HG02798 (cell line): ENCODE measurements at regions not wholly inside any gene's neighbourhood (a gene's known extent, or its start where the extent isn't known, plus 50 kb on each side); places are given as distances from the start of the nearest gene placed in this dataset.

Experiments
- ATAC-seq: cut with Tn5 transposase; IDR thresholded peaks from one replicate; pipeline ENCODE4 v1.9.1; 2021; ENCODE audit warnings: mild to moderate bottlenecking; ENCODE audit not compliant: unreplicated experiment, poor library complexity

- no peak for ATAC-seq
Measured at GRCh38 chr9:7549249-7549648, 250.3 kb downstream of the DMAC1 start.

- ATAC-seq: no peak
Measured at GRCh38 chr9:7546261-7546660, 253.3 kb downstream of the DMAC1 start.

GRCh38 chr9:7545371-7546165, 254.0 kb downstream of the DMAC1 start:
- ATAC-seq: no peak

- ATAC-seq: no peak
Measured at GRCh38 chr9:7542693-7543092, 256.9 kb downstream of the DMAC1 start.

GRCh38 chr9:7542126-7542525, 257.5 kb downstream of the DMAC1 start:
- ATAC-seq: no peak

- peak; percentile 90 for ATAC-seq
Measured at GRCh38 chr9:7536310-7536939, 263.2 kb downstream of the DMAC1 start.

- no peak for ATAC-seq
Measured at GRCh38 chr9:7534211-7534935, 265.2 kb downstream of the DMAC1 start.

GRCh38 chr9:7533376-7534090, 266.0 kb downstream of the DMAC1 start:
- no peak for ATAC-seq

- ATAC-seq: no peak
Measured at GRCh38 chr9:7523426-7524043, 276.0 kb downstream of the DMAC1 start.

- no peak for ATAC-seq
Measured at GRCh38 chr9:7520396-7520795, 279.2 kb downstream of the DMAC1 start.

- no peak for ATAC-seq
Measured at GRCh38 chr9:7516376-7516775, 283.2 kb downstream of the DMAC1 start.

- ATAC-seq: no peak
Measured at GRCh38 chr9:7510199-7510598, 289.4 kb downstream of the DMAC1 start.

GRCh38 chr9:7509576-7510145, 289.9 kb downstream of the DMAC1 start:
- no peak for ATAC-seq

- ATAC-seq: no peak
Measured at GRCh38 chr9:7508516-7508915, 291.1 kb downstream of the DMAC1 start.

GRCh38 chr9:7507566-7508270, 291.9 kb downstream of the DMAC1 start:
- ATAC-seq: no peak

GRCh38 chr9:7507026-7507425, 292.6 kb downstream of the DMAC1 start:
- ATAC-seq: no peak

GRCh38 chr9:7500521-7500920, 299.1 kb downstream of the DMAC1 start:
- ATAC-seq: no peak

- ATAC-seq: no peak
Measured at GRCh38 chr9:7491641-7492040, 307.9 kb downstream of the DMAC1 start.
